Peyer's patch (tissue), 4 donors: ENCODE measurements at regions not wholly inside any gene's neighbourhood (a gene's known extent, or its start where the extent isn't known, plus 50 kb on each side); places are given as distances from the start of the nearest gene placed in this dataset.

Experiments used
- DNase-seq, 3 donors: peaks; one replicate each; pipeline ENCODE4 v3.0.0-alpha.2; 2017 to 2019
- H3K27ac ChIP-seq, 4 donors: fragments of 200-600 bp; sonication (generic); one replicate each; pipeline ENCODE4 v1.5.1; 2016 to 2019
- H3K27me3 ChIP-seq, 2 donors: fragments of 200-600 bp; sonication (generic); one replicate each; pipeline ENCODE4 v1.5.1; 2019
- H3K36me3 ChIP-seq, 3 donors: fragments of 200-600 bp; sonication (generic); one replicate each; pipeline ENCODE4 v1.5.1; 2016 to 2019
- H3K4me1 ChIP-seq, 4 donors: fragments of 200-600 bp; sonication (generic); one replicate each; pipeline ENCODE4 v1.5.1; 2016 to 2019
- H3K4me3 ChIP-seq, 4 donors: fragments of 200-600 bp; sonication (generic); 1 replicate in 3 of 4; 2 replicates in 1 of 4; pipeline ENCODE4 v1.5.1; 2016 to 2019; ENCODE audit warnings: mild to moderate bottlenecking in 1 of 4
- H3K9me3 ChIP-seq, 4 donors: fragments of 200-600 bp; sonication (generic); one replicate each; pipeline ENCODE4 v1.5.1; 2016 to 2019; ENCODE audit warnings: mild to moderate bottlenecking in 1 of 4
- POLR2A ChIP-seq, 2 donors: fragments of 450-650 bp; IDR thresholded peaks; one replicate each; pipeline ENCODE4 v1.5.1; 2017; ENCODE audit warnings: antibody characterized with exemption in 2 of 2, mild to moderate bottlenecking in 2 of 2, moderate library complexity in 2 of 2
- TF ChIP-seq, protein P1 (sequence below), 6 experiments: fragments of 450-650 bp in 4 of 6; fragments of 200-600 bp in 2 of 6; sonication (generic) in 1 of 6; IDR thresholded peaks; one replicate each; pipeline ENCODE4 v1.5.1; 2017 to 2019; ENCODE audit warnings: antibody characterized with exemption in 6 of 6, mild to moderate bottlenecking in 3 of 6, moderate library complexity in 1 of 6

DNA sequence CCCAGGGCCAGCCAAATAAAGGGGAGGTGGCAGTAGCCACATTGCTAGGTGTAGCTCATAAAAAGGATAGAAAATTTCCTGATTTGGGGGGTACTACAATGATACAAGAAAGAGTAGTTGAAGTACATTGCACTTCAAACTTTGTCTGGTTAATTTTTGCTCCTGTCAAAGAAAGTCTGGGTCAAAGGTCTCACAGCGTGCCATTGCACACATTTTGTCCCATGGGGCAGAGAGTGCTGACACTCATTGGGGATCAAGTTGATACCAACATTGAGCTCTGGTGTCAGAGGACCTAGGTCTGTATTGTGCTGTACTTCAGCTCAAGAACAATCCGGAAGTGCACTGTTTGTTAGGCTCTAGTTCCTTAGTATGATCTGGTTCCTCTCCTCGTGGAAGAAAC, 229.2 kb upstream of the AGTR2 start:
- H3K9me3 ChIP-seq: peaks cover 0 to 2% (median 0%) of the 10 kb centered on the region in 4 donors
- H3K27me3 ChIP-seq: no peaks in the 10 kb centered on the region
- H3K4me1 ChIP-seq: no peaks in the 10 kb centered on the region
- DNase-seq: no peak
- H3K4me3 ChIP-seq: no peak overlapping the region
- TF ChIP-seq, protein P1, sequence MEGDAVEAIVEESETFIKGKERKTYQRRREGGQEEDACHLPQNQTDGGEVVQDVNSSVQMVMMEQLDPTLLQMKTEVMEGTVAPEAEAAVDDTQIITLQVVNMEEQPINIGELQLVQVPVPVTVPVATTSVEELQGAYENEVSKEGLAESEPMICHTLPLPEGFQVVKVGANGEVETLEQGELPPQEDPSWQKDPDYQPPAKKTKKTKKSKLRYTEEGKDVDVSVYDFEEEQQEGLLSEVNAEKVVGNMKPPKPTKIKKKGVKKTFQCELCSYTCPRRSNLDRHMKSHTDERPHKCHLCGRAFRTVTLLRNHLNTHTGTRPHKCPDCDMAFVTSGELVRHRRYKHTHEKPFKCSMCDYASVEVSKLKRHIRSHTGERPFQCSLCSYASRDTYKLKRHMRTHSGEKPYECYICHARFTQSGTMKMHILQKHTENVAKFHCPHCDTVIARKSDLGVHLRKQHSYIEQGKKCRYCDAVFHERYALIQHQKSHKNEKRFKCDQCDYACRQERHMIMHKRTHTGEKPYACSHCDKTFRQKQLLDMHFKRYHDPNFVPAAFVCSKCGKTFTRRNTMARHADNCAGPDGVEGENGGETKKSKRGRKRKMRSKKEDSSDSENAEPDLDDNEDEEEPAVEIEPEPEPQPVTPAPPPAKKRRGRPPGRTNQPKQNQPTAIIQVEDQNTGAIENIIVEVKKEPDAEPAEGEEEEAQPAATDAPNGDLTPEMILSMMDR (IDR thresholded peaks at IDR 0.05): no peak
- no peak for TF ChIP-seq POLR2A (IDR thresholded peaks at IDR 0.05)
- no peaks in the 10 kb centered on the region for H3K36me3 ChIP-seq
- no peak overlapping the region for H3K27ac ChIP-seq

DNA sequence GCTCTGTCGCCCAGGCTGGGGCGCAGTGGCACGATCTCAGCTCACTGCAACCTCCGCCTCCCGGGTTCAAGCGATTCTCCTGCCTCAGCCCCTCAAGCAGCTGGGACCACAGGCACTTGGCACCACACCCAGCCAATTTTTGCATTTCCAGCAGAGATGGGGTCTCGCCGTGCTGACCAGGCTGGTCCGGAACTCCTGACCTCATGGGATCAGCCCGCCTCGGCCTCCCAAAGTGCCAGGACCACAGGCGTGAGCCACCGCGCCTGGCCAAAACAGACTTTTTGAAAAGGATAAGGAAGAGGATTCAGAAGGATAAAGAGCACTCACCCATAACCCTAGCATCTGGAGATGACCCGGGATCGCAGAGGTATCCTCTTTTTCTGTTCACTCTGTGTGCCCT, 224.5 kb upstream of the AGTR2 start:
- Histone ChIP-seq H3K4me3 (no peak overlapping the region), H3K27me3 (no peaks in the 10 kb centered on the region), H3K9me3 (no peaks in the 10 kb centered on the region), H3K4me1 (no peaks in the 10 kb centered on the region), H3K27ac (no peak overlapping the region), H3K36me3 (no peaks in the 10 kb centered on the region)
- DNase-seq: no peak
- TF ChIP-seq POLR2A (IDR thresholded peaks at IDR 0.05): no peak
- TF ChIP-seq, protein P1 (IDR thresholded peaks at IDR 0.05): no peak

GRCh38 chrX:115948018-115948923, 222.3 kb upstream of the AGTR2 start:
- Histone ChIP-seq H3K27me3 (no peaks in the 10 kb centered on the region), H3K36me3 (no peaks in the 10 kb centered on the region)

GRCh38 chrX:115949900-115950822, 220.4 kb upstream of the AGTR2 start:
- H3K4me3 ChIP-seq: no peak overlapping the region
- no peaks in the 10 kb centered on the region for H3K36me3 ChIP-seq
- no peaks in the 10 kb centered on the region for H3K4me1 ChIP-seq
- DNase-seq: peak in 1 of 3 donors; percentile 51
- no peaks in the 10 kb centered on the region for H3K9me3 ChIP-seq
- TF ChIP-seq, protein P1 (IDR thresholded peaks at IDR 0.05): peak in 1 of 6 experiments; percentile 35
- no peak for TF ChIP-seq POLR2A (IDR thresholded peaks at IDR 0.05)
- H3K27me3 ChIP-seq: no peaks in the 10 kb centered on the region
- no peak overlapping the region for H3K27ac ChIP-seq

More at GRCh38 chrX:115948018-115948923, 222.3 kb upstream of the AGTR2 start:
- H3K9me3 ChIP-seq: no peaks in the 10 kb centered on the region
- no peak overlapping the region for H3K4me3 ChIP-seq
- TF ChIP-seq, protein P1 (IDR thresholded peaks at IDR 0.05): peak in 2 of 6 experiments; percentile 5 to 41
- TF ChIP-seq POLR2A (IDR thresholded peaks at IDR 0.05): no peak
- DNase-seq: peak in 1 of 3 donors; percentile 61
- no peaks in the 10 kb centered on the region for H3K4me1 ChIP-seq
- H3K27ac ChIP-seq: no peak overlapping the region

DNA sequence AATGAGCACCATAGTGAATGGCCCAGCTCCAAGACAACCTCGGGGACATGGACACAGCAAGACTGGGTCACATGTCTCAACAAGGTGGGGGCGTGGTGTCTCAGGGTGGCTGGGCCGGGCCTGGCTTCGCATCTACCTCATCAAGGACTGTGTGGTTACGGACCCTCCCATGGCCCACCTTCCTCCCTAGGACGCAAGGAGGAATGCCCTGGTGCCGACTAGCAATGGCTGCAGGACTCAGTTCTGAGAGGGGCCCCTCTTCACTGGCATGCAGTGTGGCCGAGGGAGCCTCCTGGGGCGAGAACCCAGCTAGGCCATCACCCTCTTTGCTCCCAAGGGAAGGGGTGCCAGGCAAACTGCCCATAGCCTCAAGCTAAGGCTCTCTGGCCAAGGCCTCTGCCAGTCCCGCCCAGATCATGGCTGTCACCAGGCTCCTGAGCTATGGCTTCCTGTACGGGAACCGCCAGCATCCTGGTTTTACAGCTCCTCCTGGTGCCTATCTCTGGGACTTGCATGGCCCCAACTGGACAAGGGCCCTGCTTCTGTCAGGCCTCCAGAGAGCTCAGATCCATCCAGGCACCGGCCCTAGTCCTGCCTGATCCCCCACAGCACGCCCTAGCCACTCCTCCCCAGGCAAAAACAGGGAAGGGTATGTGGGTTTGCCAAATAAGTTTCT, 218.0 kb upstream of the AGTR2 start:
- DNase-seq: no peak
- no peak for TF ChIP-seq POLR2A (IDR thresholded peaks at IDR 0.05)
- TF ChIP-seq, protein P1 (IDR thresholded peaks at IDR 0.05): no peak

More for the DNA sequence above, 218.0 kb upstream of the AGTR2 start:
- Histone ChIP-seq H3K4me3 (no peak overlapping the region), H3K27ac (no peak overlapping the region), H3K9me3 (no peaks in the 10 kb centered on the region), H3K4me1 (no peaks in the 10 kb centered on the region), H3K36me3 (no peaks in the 10 kb centered on the region), H3K27me3 (no peaks in the 10 kb centered on the region)
